DOHH2 (cell line): ENCODE measurements at regions not wholly inside any gene's neighbourhood (a gene's known extent, or its start where the extent isn't known, plus 50 kb on each side); places are given as distances from the start of the nearest gene placed in this dataset.

Experiments
- H3F3A ChIP-seq: fragments of 200-600 bp; sonication (generic), shearing (Covaris generic); 2 replicates; pipeline ENCODE4 v1.6.0; 2016; ENCODE audit warnings: antibody characterized with exemption, mild to moderate bottlenecking; ENCODE audit not compliant: control insufficient read depth, insufficient read depth
- H3K27ac ChIP-seq: fragments of 200-600 bp; sonication (generic); 2 replicates; pipeline ENCODE4 v1.5.1; 2014; ENCODE audit warnings: low read depth, mild to moderate bottlenecking, low read length, moderate library complexity
- H3K27me3 ChIP-seq: fragments of 200-600 bp; sonication (generic); 2 replicates; pipeline ENCODE4 v1.6.1; 2014; ENCODE audit warnings: mild to moderate bottlenecking, low read length, mixed read lengths; ENCODE audit not compliant: control insufficient read depth
- H3K36me3 ChIP-seq: fragments of 200-600 bp; sonication (generic); 2 replicates; pipeline ENCODE4 v1.6.1; 2014; ENCODE audit warnings: mild to moderate bottlenecking, low read length, moderate library complexity, mixed read lengths; ENCODE audit not compliant: control insufficient read depth
- H3K4me1 ChIP-seq: fragments of 200-600 bp; sonication (generic); 2 replicates; pipeline ENCODE4 v1.6.1; 2014; ENCODE audit warnings: mild to moderate bottlenecking, low read length, mixed read lengths; ENCODE audit not compliant: control insufficient read depth
- H3K4me2 ChIP-seq: fragments of 200-600 bp; sonication (generic); 2 replicates; pipeline ENCODE4 v1.6.0; 2014; ENCODE audit warnings: mild to moderate bottlenecking, low read length, moderate library complexity
- H3K4me3 ChIP-seq: fragments of 200-600 bp; sonication (generic); 2 replicates; pipeline ENCODE4 v1.5.1; 2014; ENCODE audit warnings: mild to moderate bottlenecking, low read length, mixed read lengths
- H3K79me2 ChIP-seq: fragments of 200-600 bp; sonication (generic); 2 replicates; pipeline ENCODE4 v1.6.1; 2014; ENCODE audit warnings: mild to moderate bottlenecking, low read length, mixed read lengths; ENCODE audit not compliant: control insufficient read depth
- H3K9me2 ChIP-seq: fragments of 200-600 bp; sonication (generic); replicated peaks from 2 replicates; pipeline ENCODE4 v1.6.1; 2014; ENCODE audit warnings: mild to moderate bottlenecking, low read length, mixed read lengths; ENCODE audit not compliant: control insufficient read depth
- H3K9me3 ChIP-seq: fragments of 200-600 bp; sonication (generic); 2 replicates; pipeline ENCODE4 v1.6.1; 2014; ENCODE audit warnings: antibody characterized with exemption, low read length, mixed read lengths; ENCODE audit not compliant: control insufficient read depth, insufficient read depth
- H4K20me1 ChIP-seq: fragments of 200-600 bp; sonication (generic); 2 replicates; pipeline ENCODE4 v1.6.0; 2014; ENCODE audit warnings: low read depth, mild to moderate bottlenecking, antibody characterized with exemption, low read length, moderate library complexity; ENCODE audit not compliant: control insufficient read depth, insufficient read depth
- CTCF ChIP-seq: fragments of 200-600 bp; sonication (generic); IDR thresholded peaks from one replicate; pipeline ENCODE4 v1.5.1; 2014; ENCODE audit warnings: antibody characterized with exemption, mild to moderate bottlenecking, low read depth, low read length; ENCODE audit not compliant: poor library complexity, severe bottlenecking
- EZH2phosphoT487 ChIP-seq: fragments of 200-600 bp; sonication (generic); IDR thresholded peaks from 2 replicates; pipeline ENCODE4 v1.6.1; 2017; ENCODE audit warnings: borderline replicate concordance, mild to moderate bottlenecking, antibody characterized with exemption, low read length, moderate library complexity, mixed read lengths

- no peaks in the 10 kb centered on the region for H3K79me2 ChIP-seq
- H3K36me3 ChIP-seq, result no peaks in the 10 kb centered on the region
- no peaks in the 10 kb centered on the region for H4K20me1 ChIP-seq
- TF ChIP-seq CTCF, result no peak
- no peaks in the 10 kb centered on the region for H3K9me2 ChIP-seq
- no peak overlapping the region for H3K4me2 ChIP-seq
- no peak overlapping the region for H3K4me3 ChIP-seq
- H3K4me1 ChIP-seq, result no peaks in the 10 kb centered on the region
- no peaks in the 10 kb centered on the region for H3F3A ChIP-seq
- no peaks in the 10 kb centered on the region for H3K9me3 ChIP-seq
- H3K27me3 ChIP-seq, result no peaks in the 10 kb centered on the region; the same call in 1 of the 2 replicates
- no peak overlapping the region for H3K27ac ChIP-seq
Measured at GRCh38 chr14:30427846-30428245, 131.1 kb upstream of the G2E3 start.

GRCh38 chr14:30431552-30431951, 127.4 kb upstream of the G2E3 start:
- H3K4me3 ChIP-seq, result no peak overlapping the region
- H3K79me2 ChIP-seq, result no peaks in the 10 kb centered on the region
- H3F3A ChIP-seq, result no peaks in the 10 kb centered on the region
- no peaks in the 10 kb centered on the region for H3K9me3 ChIP-seq
- TF ChIP-seq CTCF, result no peak
- no peaks in the 10 kb centered on the region for H3K27me3 ChIP-seq
- no peaks in the 10 kb centered on the region for H3K4me1 ChIP-seq
- H3K36me3 ChIP-seq, result no peaks in the 10 kb centered on the region
- H3K27ac ChIP-seq, result no peak overlapping the region
- H3K4me2 ChIP-seq, result no peak overlapping the region
- H3K9me2 ChIP-seq, result no peaks in the 10 kb centered on the region
- H4K20me1 ChIP-seq, result no peaks in the 10 kb centered on the region

- Histone ChIP-seq H3K36me3 (no peaks in the 10 kb centered on the region), H3F3A (no peaks in the 10 kb centered on the region), H3K4me2 (no peak overlapping the region), H3K79me2 (no peaks in the 10 kb centered on the region), H3K4me1 (no peaks in the 10 kb centered on the region), H4K20me1 (no peaks in the 10 kb centered on the region), H3K27me3 (peaks cover 4% of the 10 kb centered on the region; the same call in 1 of the 2 replicates), H3K4me3 (no peak overlapping the region), H3K9me2 (no peaks in the 10 kb centered on the region), H3K27ac (no peak overlapping the region), H3K9me3 (no peaks in the 10 kb centered on the region)
- TF ChIP-seq CTCF (no peak), EZH2phosphoT487 (no peak)
Measured at GRCh38 chr14:30440961-30441360, 118.0 kb upstream of the G2E3 start.

- H3K79me2 ChIP-seq, result no peaks in the 10 kb centered on the region
- H3K27me3 ChIP-seq, result peaks cover 4% of the 10 kb centered on the region; the same call in 1 of the 2 replicates
- H3K4me2 ChIP-seq, result no peak overlapping the region
- H3K27ac ChIP-seq, result no peak overlapping the region
- TF ChIP-seq CTCF, result peak; percentile 56
- no peak for TF ChIP-seq EZH2phosphoT487
- no peaks in the 10 kb centered on the region for H3K9me3 ChIP-seq
- H3F3A ChIP-seq, result no peaks in the 10 kb centered on the region
- no peaks in the 10 kb centered on the region for H3K9me2 ChIP-seq
- H4K20me1 ChIP-seq, result no peaks in the 10 kb centered on the region
- no peak overlapping the region for H3K4me3 ChIP-seq
- H3K36me3 ChIP-seq, result no peaks in the 10 kb centered on the region
- no peaks in the 10 kb centered on the region for H3K4me1 ChIP-seq
Measured at GRCh38 chr14:30443368-30444007, 115.5 kb upstream of the G2E3 start.
